Stomach smooth muscle (tissue), 2 donors: ENCODE measurements at regions not wholly inside any gene's neighbourhood (a gene's known extent, or its start where the extent isn't known, plus 50 kb on each side); places are given as distances from the start of the nearest gene placed in this dataset.

Source experiments
- H3K27ac ChIP-seq: one replicate; pipeline ENCODE4 v1.7.0; 2013; ENCODE audit warnings: mild to moderate bottlenecking, low read length, inconsistent platforms
- H3K27me3 ChIP-seq, 2 donors: one replicate each; pipeline ENCODE4 v1.7.0; 2013; ENCODE audit warnings: low read length in 2 of 2; ENCODE audit not compliant: insufficient read depth in 2 of 2, control insufficient read depth in 1 of 2
- H3K36me3 ChIP-seq, 2 donors: one replicate each; pipeline ENCODE4 v1.7.0; 2013; ENCODE audit warnings: low read length in 2 of 2; ENCODE audit not compliant: control insufficient read depth in 2 of 2, insufficient read depth in 2 of 2
- H3K4me1 ChIP-seq: one replicate; pipeline ENCODE4 v1.7.0; 2013; ENCODE audit warnings: low read length; ENCODE audit not compliant: control insufficient read depth, insufficient read depth
- H3K4me3 ChIP-seq, 2 donors: one replicate each; pipeline ENCODE4 v1.7.0; 2013; ENCODE audit warnings: low read length in 2 of 2
- H3K9ac ChIP-seq, 2 donors: one replicate each; pipeline ENCODE4 v1.7.0; 2013; ENCODE audit warnings: low read length in 2 of 2, mild to moderate bottlenecking in 1 of 2
- H3K9me3 ChIP-seq, 2 donors: one replicate each; pipeline ENCODE4 v1.7.0; 2013; ENCODE audit warnings: low read length in 2 of 2; ENCODE audit not compliant: control insufficient read depth in 2 of 2
- donor health status: healthy.
- donor health status: Pancreatic carcinoma.

DNA sequence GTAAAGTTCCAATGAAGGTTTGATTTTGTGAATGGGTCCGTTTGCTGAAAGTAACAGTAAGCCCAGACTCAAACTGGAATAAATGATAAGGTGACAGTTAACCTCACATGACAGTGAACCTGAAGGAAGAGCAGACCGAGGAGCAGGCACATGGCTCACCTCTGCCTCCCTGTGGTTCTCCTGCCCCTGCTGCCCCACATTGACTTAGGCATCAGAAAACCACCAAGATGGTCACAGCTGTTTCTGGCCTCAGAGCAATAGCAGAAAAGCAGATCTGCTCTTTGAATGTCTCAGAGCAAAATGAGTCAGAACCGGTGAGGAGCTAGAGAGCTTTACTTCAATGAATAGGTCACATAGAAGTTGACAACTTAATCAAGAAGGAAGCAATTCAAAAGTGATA lies 487.6 kb downstream of the METTL4 start:
- H3K36me3 ChIP-seq = no peaks in the 10 kb centered on the region
- H3K27me3 ChIP-seq = no peaks in the 10 kb centered on the region
- H3K27ac ChIP-seq = no peak overlapping the region
- no peaks in the 10 kb centered on the region for H3K9me3 ChIP-seq
- no peak overlapping the region for H3K4me3 ChIP-seq
- no peaks in the 10 kb centered on the region for H3K4me1 ChIP-seq
- no peak overlapping the region for H3K9ac ChIP-seq

- H3K36me3 ChIP-seq = no peaks in the 10 kb centered on the region
Measured at GRCh38 chr18:2086439-2086838, 484.9 kb downstream of the METTL4 start.

DNA sequence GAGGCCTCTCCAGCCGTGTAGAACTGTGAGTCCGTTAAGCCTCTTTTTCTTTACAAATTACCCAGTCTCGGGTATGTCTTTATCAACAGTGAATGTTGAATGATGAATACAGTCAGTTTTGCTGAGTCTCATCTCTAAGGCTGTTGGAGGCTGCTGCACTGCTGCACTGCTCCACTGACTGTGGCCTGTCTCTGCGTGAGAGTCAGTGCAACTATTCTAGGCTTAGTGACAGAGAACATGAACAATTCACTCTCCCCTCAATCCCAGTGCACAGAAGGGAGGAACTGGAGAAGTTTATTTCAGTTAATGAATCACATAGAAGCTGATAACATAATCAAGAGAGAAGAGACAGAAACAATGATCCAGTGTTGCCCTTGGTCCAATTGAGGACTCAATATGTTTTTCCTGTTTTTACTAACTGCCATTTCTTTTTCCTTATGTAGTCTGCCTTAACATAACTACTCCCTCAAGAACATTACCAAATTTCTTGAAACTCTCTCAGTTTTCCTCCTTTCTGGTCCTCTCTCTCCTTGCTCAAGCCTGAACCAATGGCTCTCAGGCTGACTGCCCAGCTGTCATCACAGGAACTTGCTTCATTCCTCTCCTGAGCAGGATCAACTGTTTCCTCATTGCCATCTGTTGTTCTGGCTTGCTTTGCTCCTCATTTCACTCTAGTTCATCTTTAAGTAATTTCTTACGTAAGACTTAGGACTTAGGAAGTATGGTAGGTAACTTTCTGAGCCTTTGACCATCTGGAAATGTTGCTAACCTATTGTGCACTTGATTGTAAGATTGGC lies 483.2 kb downstream of the METTL4 start:
- H3K4me3 ChIP-seq = no peak overlapping the region
- H3K4me1 ChIP-seq = no peaks in the 10 kb centered on the region
- no peak overlapping the region for H3K9ac ChIP-seq
- no peaks in the 10 kb centered on the region for H3K9me3 ChIP-seq
- H3K27ac ChIP-seq = no peak overlapping the region
- H3K36me3 ChIP-seq = no peaks in the 10 kb centered on the region
- H3K27me3 ChIP-seq = no peaks in the 10 kb centered on the region

More at GRCh38 chr18:2086439-2086838, 484.9 kb downstream of the METTL4 start:
- no peak overlapping the region for H3K4me3 ChIP-seq
- H3K27ac ChIP-seq = no peak overlapping the region
- no peaks in the 10 kb centered on the region for H3K4me1 ChIP-seq
- no peak overlapping the region for H3K9ac ChIP-seq
- no peaks in the 10 kb centered on the region for H3K9me3 ChIP-seq
- H3K27me3 ChIP-seq = no peaks in the 10 kb centered on the region

GRCh38 chr18:2089396-2089795 lies 481.9 kb downstream of the METTL4 start:
- no peaks in the 10 kb centered on the region for H3K4me1 ChIP-seq
- H3K9me3 ChIP-seq = no peaks in the 10 kb centered on the region
- H3K27ac ChIP-seq = no peak overlapping the region
- no peaks in the 10 kb centered on the region for H3K27me3 ChIP-seq
- no peak overlapping the region for H3K9ac ChIP-seq
- H3K36me3 ChIP-seq = no peaks in the 10 kb centered on the region
- no peak overlapping the region for H3K4me3 ChIP-seq

DNA sequence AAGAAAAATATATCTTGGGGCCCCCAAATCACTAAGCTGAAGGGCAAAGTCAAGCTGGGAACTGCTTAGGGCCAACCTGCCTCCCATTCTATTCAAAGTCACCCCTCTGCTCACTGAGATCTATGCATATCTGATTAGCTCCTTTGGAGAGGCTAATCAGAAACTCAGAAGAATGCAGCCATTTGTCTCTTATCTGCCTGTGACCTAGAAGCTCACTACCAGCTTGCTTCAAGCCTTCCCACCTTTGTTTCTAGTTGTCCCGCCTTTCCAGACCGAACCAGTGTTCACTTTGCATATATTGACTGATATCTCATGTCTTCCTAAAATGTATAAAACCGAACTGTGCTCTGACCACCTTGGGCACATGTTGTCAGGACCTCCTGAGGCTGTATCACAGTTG lies 479.4 kb downstream of the METTL4 start:
- no peaks in the 10 kb centered on the region for H3K9me3 ChIP-seq
- no peak overlapping the region for H3K9ac ChIP-seq
- no peak overlapping the region for H3K4me3 ChIP-seq
- no peaks in the 10 kb centered on the region for H3K4me1 ChIP-seq
- no peak overlapping the region for H3K27ac ChIP-seq
- no peaks in the 10 kb centered on the region for H3K27me3 ChIP-seq
- H3K36me3 ChIP-seq = no peaks in the 10 kb centered on the region

DNA sequence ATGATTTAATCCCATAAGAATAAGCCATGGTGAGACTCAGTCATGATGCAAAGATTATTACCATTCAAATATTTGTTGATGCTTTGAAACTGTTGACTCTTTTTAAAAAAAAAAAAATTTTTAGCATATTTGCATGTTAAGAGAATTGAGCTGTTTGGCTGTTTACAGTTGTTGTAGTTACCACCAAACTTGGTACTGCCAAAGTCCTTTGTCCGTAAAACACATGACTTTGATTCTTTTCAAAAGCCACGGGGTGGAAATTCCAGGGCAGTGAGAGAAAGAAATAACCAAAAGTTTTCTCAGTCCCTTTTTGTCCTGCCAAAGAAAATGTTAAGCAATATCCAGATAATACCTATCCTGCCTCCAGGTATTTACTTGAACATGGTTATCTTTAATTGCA lies 474.8 kb downstream of the METTL4 start:
- Histone ChIP-seq H3K27ac (no peak overlapping the region), H3K4me3 (no peak overlapping the region), H3K36me3 (no peaks in the 10 kb centered on the region), H3K9ac (no peak overlapping the region), H3K4me1 (no peaks in the 10 kb centered on the region), H3K9me3 (no peaks in the 10 kb centered on the region), H3K27me3 (no peaks in the 10 kb centered on the region)

DNA sequence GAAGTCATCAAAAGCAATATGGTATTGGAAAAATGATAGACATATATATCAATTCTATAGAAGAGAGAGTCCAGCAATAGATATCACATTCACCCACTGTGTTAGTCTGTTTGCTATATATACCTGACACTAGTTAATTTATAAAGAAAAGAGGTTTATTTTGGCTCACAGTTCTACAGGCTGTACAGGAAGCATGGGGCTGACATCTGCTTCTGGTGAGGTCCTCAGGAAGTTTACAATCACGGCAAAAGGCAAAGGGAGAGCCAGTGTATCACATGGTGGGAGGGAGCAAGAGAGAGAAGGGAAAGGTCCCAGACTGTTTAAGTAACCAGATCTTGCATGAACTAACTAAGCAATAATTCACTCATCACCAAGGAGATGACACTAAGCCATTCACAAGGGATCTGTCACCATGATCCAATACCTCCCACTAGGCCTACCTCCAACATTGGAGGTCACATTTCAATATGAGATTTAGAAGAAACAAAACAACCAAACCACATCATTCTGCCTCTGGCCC lies 470.6 kb downstream of the METTL4 start:
- Histone ChIP-seq H3K9ac (no peak overlapping the region), H3K27me3 (no peaks in the 10 kb centered on the region), H3K4me3 (no peak overlapping the region), H3K4me1 (no peaks in the 10 kb centered on the region), H3K27ac (no peak overlapping the region), H3K9me3 (no peaks in the 10 kb centered on the region), H3K36me3 (no peaks in the 10 kb centered on the region)

DNA sequence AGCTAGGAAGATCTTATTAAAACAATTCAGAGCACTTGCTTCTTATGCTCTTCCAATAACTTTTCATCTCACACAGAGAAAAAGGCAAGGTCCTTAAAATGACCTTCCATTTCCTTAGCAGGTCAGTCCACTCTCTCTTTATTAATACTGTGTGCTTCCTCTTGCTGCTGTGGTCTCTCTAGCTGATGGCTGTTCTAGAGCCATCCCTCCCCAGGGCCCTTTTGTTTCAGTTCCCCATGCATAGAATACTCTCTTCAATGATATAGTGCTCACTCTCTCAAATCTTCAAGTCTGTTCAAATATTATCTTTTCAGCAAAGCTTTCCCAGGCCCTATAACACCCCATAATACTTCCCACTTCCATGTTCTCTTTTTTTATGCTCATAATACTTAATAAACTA lies 469.3 kb downstream of the METTL4 start:
- no peak overlapping the region for H3K9ac ChIP-seq
- no peak overlapping the region for H3K27ac ChIP-seq
- no peaks in the 10 kb centered on the region for H3K9me3 ChIP-seq
- H3K4me1 ChIP-seq = no peaks in the 10 kb centered on the region
- H3K36me3 ChIP-seq = no peaks in the 10 kb centered on the region
- no peak overlapping the region for H3K4me3 ChIP-seq
- H3K27me3 ChIP-seq = no peaks in the 10 kb centered on the region

GRCh38 chr18:2103299-2103698 lies 468.0 kb downstream of the METTL4 start:
- H3K27ac ChIP-seq = no peak overlapping the region
- no peaks in the 10 kb centered on the region for H3K4me1 ChIP-seq
- no peak overlapping the region for H3K4me3 ChIP-seq
- H3K36me3 ChIP-seq = no peaks in the 10 kb centered on the region
- no peaks in the 10 kb centered on the region for H3K9me3 ChIP-seq
- H3K9ac ChIP-seq = no peak overlapping the region
- H3K27me3 ChIP-seq = no peaks in the 10 kb centered on the region

DNA sequence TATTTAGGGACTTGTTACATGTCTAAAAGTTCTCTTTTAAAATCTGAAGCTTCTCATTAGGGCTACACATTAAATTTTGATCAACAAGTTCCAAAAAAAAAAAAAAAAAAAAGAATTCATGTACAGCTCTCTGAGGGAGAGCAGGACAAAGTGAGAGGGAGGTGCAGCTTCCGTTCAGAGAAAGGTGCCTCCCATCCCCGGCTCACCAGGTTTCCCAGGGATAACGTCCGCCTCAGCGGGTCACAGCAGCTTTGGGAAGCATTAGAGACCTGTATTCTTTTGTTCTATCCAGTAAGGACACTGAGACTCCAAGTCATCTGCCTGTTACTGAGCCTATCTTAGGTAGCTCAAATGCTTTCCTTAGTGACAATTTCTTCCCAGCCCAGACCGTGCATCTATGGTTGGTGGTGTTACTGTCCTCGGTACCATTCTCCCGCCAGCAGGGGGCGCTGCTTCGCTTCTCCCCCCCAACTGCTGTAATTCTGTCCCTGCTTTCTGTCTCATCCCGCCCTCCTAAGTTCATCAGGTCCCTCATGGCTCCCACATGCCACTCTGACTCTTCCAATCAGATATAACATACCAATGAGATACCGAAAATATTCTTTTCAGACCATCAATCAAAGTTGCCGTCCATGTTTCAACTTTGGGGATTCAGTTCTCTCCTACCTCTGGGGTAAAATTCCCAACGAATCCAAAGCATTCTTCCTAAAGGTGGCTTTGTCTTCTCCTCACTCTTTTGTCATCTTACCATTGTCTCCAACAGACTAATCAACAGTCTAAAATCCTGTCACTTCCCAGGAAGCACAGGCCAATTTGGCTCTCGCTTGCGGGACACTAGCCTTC lies 466.5 kb downstream of the METTL4 start:
- no peaks in the 10 kb centered on the region for H3K9me3 ChIP-seq
- no peaks in the 10 kb centered on the region for H3K4me1 ChIP-seq
- H3K4me3 ChIP-seq = no peak overlapping the region
- no peak overlapping the region for H3K27ac ChIP-seq
- H3K9ac ChIP-seq = no peak overlapping the region
- H3K36me3 ChIP-seq = no peaks in the 10 kb centered on the region
- H3K27me3 ChIP-seq = no peaks in the 10 kb centered on the region

DNA sequence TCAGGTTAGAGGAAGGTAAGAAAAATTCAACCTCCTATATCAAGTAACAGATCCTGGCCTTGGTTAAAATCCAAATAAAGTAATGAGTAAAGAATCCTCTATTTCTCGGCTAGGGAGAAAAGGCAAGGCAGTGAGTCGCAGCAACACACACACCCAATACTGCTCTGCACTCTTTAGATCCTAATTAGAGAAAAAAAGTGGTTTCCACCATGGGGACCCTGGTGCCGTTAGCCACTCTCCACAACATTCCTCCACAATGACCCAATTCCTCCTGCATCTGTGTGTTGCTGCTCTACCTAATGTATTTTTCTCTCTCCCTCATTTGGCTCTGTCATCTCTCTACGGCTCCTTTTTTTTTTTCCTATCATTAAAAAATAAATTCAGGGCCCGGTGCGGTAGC lies 462.7 kb downstream of the METTL4 start:
- H3K9ac ChIP-seq = no peak overlapping the region
- no peaks in the 10 kb centered on the region for H3K4me1 ChIP-seq
- no peak overlapping the region for H3K4me3 ChIP-seq
- no peaks in the 10 kb centered on the region for H3K36me3 ChIP-seq
- no peaks in the 10 kb centered on the region for H3K9me3 ChIP-seq
- no peak overlapping the region for H3K27ac ChIP-seq
- no peaks in the 10 kb centered on the region for H3K27me3 ChIP-seq
